GM23338 (cell line): ENCODE measurements at regions not wholly inside any gene's neighbourhood (a gene's known extent, or its start where the extent isn't known, plus 50 kb on each side); places are given as distances from the start of the nearest gene placed in this dataset.

ENCODE experiments used
- ATAC-seq: fragments of 200-7000 bp; cut with Tn5 transposase; 3 replicates; pipeline ENCODE4 v1.9.1; 2020
- DNase-seq: peaks from one replicate; pipeline ENCODE4 v3.0.0-alpha.2; 2015; ENCODE audit warnings: low spot score
- H2AFZ ChIP-seq: fragments of 200-600 bp; sonication (generic); 2 replicates; pipeline ENCODE4 v1.8.0; 2016; ENCODE audit warnings: antibody characterized with exemption, mild to moderate bottlenecking, moderate library complexity
- H3F3A ChIP-seq: fragments of 200-600 bp; sonication (generic); replicated peaks from 2 replicates; pipeline ENCODE4 v1.8.0; 2017; ENCODE audit warnings: antibody characterized with exemption, mixed run types, low read depth
- H3K27ac ChIP-seq: fragments of 200-600 bp; sonication (generic); 2 replicates; pipeline ENCODE4 v1.6.1; 2016; ENCODE audit warnings: low read depth
- H3K27me3 ChIP-seq: fragments of 200-600 bp; sonication (generic); 2 replicates; pipeline ENCODE4 v1.8.0; 2016; ENCODE audit warnings: mild to moderate bottlenecking, mixed run types, moderate library complexity; ENCODE audit not compliant: insufficient read depth
- H3K36me3 ChIP-seq: fragments of 200-600 bp; sonication (generic); 2 replicates; pipeline ENCODE4 v1.8.0; 2016; ENCODE audit warnings: mild to moderate bottlenecking; ENCODE audit not compliant: insufficient read depth
- H3K4me1 ChIP-seq: fragments of 200-600 bp; sonication (generic); 2 replicates; pipeline ENCODE4 v1.8.0; 2016; ENCODE audit warnings: mild to moderate bottlenecking, moderate library complexity; ENCODE audit not compliant: insufficient read depth
- H3K4me2 ChIP-seq: fragments of 200-600 bp; sonication (generic); 2 replicates; pipeline ENCODE4 v1.7.1; 2017; ENCODE audit warnings: mixed run types
- H3K4me3 ChIP-seq: fragments of 200-600 bp; sonication (generic); 2 replicates; pipeline ENCODE4 v1.6.1; 2016; ENCODE audit warnings: mixed run types
- H3K79me2 ChIP-seq: fragments of 200-600 bp; sonication (generic); replicated peaks from 2 replicates; pipeline ENCODE4 v1.8.0; 2017; ENCODE audit warnings: mild to moderate bottlenecking; ENCODE audit not compliant: insufficient read depth
- H3K9me2 ChIP-seq: fragments of 200-600 bp; sonication (generic); 2 replicates; pipeline ENCODE4 v1.8.0; 2017; ENCODE audit not compliant: insufficient read depth
- H4K20me1 ChIP-seq: fragments of 200-600 bp; sonication (generic); replicated peaks from 2 replicates; pipeline ENCODE4 v1.8.0; 2017; ENCODE audit warnings: mild to moderate bottlenecking; ENCODE audit not compliant: insufficient read depth
- H3K27ac Mint-ChIP-seq: 2 replicates; pipeline ENCODE4 v1.8.0; 2020; ENCODE audit warnings: inconsistent platforms, mild to moderate bottlenecking, moderate library complexity, mixed read lengths
- H3K27me3 Mint-ChIP-seq: 3 replicates; pipeline ENCODE4 v1.8.0; 2022; ENCODE audit warnings: low read depth, mild to moderate bottlenecking, moderate library complexity, mixed read lengths, inconsistent platforms; ENCODE audit not compliant: insufficient read depth, poor library complexity
- H3K36me3 Mint-ChIP-seq: 3 replicates; pipeline ENCODE4 v1.8.0; 2021; ENCODE audit warnings: low read depth, mild to moderate bottlenecking, inconsistent platforms, moderate library complexity, mixed read lengths
- H3K4me1 Mint-ChIP-seq: 3 replicates; pipeline ENCODE4 v1.8.0; 2020; ENCODE audit warnings: mild to moderate bottlenecking, inconsistent platforms, mixed read lengths
- H3K4me3 Mint-ChIP-seq: 3 replicates; pipeline ENCODE4 v1.8.0; 2021; ENCODE audit warnings: moderate library complexity, mild to moderate bottlenecking, inconsistent platforms, mixed read lengths
- H3K9me3 Mint-ChIP-seq: 3 replicates; pipeline ENCODE4 v1.8.0; 2020; ENCODE audit warnings: moderate library complexity, mild to moderate bottlenecking, inconsistent platforms, mixed read lengths
- CREB1 ChIP-seq: fragments of 250-450 bp; sonication (Bioruptor Pico); IDR thresholded peaks from 2 replicates; pipeline ENCODE4 v1.5.0; 2020; ENCODE audit warnings: low read depth, mild to moderate bottlenecking, moderate library complexity
- CTCF ChIP-seq, 2 experiments: fragments of 200-600 bp in 1 of 2; sonication (generic) in 1 of 2; conservative IDR thresholded peaks; 2 replicates each; pipeline versions ENCODE4 v1.5.1 to v1.6.1; 2016 to 2017; ENCODE audit warnings: antibody characterized with exemption in 2 of 2, low read depth in 2 of 2, mild to moderate bottlenecking in 2 of 2, moderate library complexity in 1 of 2
- ETS1 ChIP-seq: IDR thresholded peaks from 2 replicates; pipeline ENCODE4 v1.6.1; 2016; ENCODE audit warnings: antibody characterized with exemption
- EZH2 ChIP-seq: fragments of 200-600 bp; sonication (generic); IDR thresholded peaks from one replicate; pipeline ENCODE4 v1.8.0; 2017; ENCODE audit warnings: antibody characterized with exemption, mild to moderate bottlenecking, low read depth; ENCODE audit not compliant: unreplicated experiment
- EZH2phosphoT487 ChIP-seq: fragments of 200-600 bp; sonication (generic); IDR thresholded peaks from one replicate; pipeline ENCODE4 v1.8.1; 2018; ENCODE audit warnings: antibody characterized with exemption; ENCODE audit not compliant: unreplicated experiment
- JUNB ChIP-seq: IDR thresholded peaks from one replicate; pipeline ENCODE4 v1.6.1; 2016; ENCODE audit warnings: antibody characterized with exemption; ENCODE audit not compliant: unreplicated experiment
- NANOG ChIP-seq: IDR thresholded peaks from 2 replicates; pipeline ENCODE4 v1.6.1; 2016; ENCODE audit warnings: antibody characterized with exemption, borderline replicate concordance
- POLR2AphosphoS5 ChIP-seq: IDR thresholded peaks from 2 replicates; pipeline ENCODE4 v1.6.1; 2016; ENCODE audit warnings: antibody characterized with exemption, low read depth
- STAT1 ChIP-seq: IDR thresholded peaks from one replicate; pipeline ENCODE4 v1.6.1; 2016; ENCODE audit warnings: antibody characterized with exemption; ENCODE audit not compliant: unreplicated experiment
- ZNF114 ChIP-seq: fragments of 250-450 bp; sonication (Bioruptor Pico); IDR thresholded peaks from 2 replicates; pipeline ENCODE4 v1.5.0; 2020; ENCODE audit warnings: mild to moderate bottlenecking, moderate library complexity
- ZNF331 ChIP-seq: fragments of 250-450 bp; sonication (Bioruptor Pico); IDR thresholded peaks from 2 replicates; pipeline ENCODE4 v1.5.0; 2020; ENCODE audit warnings: low read depth, mild to moderate bottlenecking, moderate library complexity
- TF ChIP-seq, protein P1 (sequence below): IDR thresholded peaks from one replicate; pipeline ENCODE4 v1.6.1; 2018; ENCODE audit warnings: antibody characterized with exemption; ENCODE audit not compliant: unreplicated experiment
- TF ChIP-seq, protein P2 (sequence below): fragments of 250-450 bp; sonication (Bioruptor Pico); IDR thresholded peaks from 2 replicates; pipeline ENCODE4 v1.5.0; 2020; ENCODE audit warnings: mild to moderate bottlenecking, moderate library complexity

DNA sequence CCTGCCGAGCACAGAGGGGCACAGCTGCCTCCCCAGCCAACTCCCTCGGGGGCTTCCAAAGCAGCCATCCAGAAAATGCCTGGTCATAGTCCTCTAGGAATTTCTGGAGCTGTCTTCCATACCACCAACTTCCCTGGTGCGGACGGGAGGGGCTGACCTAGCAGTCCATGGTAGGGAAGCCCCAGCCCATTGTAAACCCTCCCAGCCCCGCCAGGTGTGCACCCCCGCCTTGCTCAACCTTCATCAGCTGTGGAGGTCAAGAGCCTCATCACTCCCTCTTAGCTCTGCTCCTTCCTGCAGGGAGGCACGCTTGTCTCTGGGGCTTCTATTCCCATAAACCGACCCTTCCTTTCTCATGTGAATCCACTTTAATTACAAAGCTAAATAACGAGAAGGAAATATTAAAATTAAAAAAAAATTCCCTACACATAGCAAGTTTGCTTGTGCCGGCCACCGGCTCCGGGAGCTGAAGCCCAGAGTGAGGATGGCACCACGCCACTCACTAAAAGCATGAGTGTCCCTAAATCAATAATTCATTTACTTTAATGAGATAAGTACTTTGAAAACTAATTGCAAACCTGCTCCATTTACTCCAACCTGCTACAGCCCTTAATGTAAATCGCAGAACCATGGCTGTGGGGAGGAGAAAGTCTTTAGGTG is 181.4 kb downstream of the ENGASE start:
- no peak overlapping the region for H3K4me3 ChIP-seq
- no peak overlapping the region for H3K27ac ChIP-seq
- ATAC-seq (no peak), DNase-seq (no peak)
- Mint-ChIP-seq H3K27ac (no peak overlapping the region), H3K27me3 (peaks cover 16% of the 10 kb centered on the region), H3K4me1 (peaks cover 9% of the 10 kb centered on the region), H3K9me3 (no peaks in the 10 kb centered on the region), H3K36me3 (no peaks in the 10 kb centered on the region; the same call in 2 of the 3 replicates), H3K4me3 (no peak overlapping the region)
- H3K4me2 ChIP-seq: no peak overlapping the region
- no peaks in the 10 kb centered on the region for H4K20me1 ChIP-seq
- H2AFZ ChIP-seq: no peak overlapping the region
- no peaks in the 10 kb centered on the region for H3K36me3 ChIP-seq
- no peaks in the 10 kb centered on the region for H3F3A ChIP-seq
- no peaks in the 10 kb centered on the region for H3K9me2 ChIP-seq
- no peaks in the 10 kb centered on the region for H3K27me3 ChIP-seq
- no peak for TF ChIP-seq CTCF (conservative IDR thresholded peaks at IDR 0.05; ENCODE audit: low read depth in 2 of 2)
- no peak for TF ChIP-seq STAT1
- no peak for TF ChIP-seq ETS1
- TF ChIP-seq JUNB: no peak
- no peak for TF ChIP-seq ZNF331 (CRISPR knock-in tag)
- TF ChIP-seq, protein P1, sequence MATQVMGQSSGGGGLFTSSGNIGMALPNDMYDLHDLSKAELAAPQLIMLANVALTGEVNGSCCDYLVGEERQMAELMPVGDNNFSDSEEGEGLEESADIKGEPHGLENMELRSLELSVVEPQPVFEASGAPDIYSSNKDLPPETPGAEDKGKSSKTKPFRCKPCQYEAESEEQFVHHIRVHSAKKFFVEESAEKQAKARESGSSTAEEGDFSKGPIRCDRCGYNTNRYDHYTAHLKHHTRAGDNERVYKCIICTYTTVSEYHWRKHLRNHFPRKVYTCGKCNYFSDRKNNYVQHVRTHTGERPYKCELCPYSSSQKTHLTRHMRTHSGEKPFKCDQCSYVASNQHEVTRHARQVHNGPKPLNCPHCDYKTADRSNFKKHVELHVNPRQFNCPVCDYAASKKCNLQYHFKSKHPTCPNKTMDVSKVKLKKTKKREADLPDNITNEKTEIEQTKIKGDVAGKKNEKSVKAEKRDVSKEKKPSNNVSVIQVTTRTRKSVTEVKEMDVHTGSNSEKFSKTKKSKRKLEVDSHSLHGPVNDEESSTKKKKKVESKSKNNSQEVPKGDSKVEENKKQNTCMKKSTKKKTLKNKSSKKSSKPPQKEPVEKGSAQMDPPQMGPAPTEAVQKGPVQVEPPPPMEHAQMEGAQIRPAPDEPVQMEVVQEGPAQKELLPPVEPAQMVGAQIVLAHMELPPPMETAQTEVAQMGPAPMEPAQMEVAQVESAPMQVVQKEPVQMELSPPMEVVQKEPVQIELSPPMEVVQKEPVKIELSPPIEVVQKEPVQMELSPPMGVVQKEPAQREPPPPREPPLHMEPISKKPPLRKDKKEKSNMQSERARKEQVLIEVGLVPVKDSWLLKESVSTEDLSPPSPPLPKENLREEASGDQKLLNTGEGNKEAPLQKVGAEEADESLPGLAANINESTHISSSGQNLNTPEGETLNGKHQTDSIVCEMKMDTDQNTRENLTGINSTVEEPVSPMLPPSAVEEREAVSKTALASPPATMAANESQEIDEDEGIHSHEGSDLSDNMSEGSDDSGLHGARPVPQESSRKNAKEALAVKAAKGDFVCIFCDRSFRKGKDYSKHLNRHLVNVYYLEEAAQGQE: no peak
- no peak for TF ChIP-seq EZH2
- no peak for TF ChIP-seq NANOG
- TF ChIP-seq ZNF114: no peak
- TF ChIP-seq, protein P2, sequence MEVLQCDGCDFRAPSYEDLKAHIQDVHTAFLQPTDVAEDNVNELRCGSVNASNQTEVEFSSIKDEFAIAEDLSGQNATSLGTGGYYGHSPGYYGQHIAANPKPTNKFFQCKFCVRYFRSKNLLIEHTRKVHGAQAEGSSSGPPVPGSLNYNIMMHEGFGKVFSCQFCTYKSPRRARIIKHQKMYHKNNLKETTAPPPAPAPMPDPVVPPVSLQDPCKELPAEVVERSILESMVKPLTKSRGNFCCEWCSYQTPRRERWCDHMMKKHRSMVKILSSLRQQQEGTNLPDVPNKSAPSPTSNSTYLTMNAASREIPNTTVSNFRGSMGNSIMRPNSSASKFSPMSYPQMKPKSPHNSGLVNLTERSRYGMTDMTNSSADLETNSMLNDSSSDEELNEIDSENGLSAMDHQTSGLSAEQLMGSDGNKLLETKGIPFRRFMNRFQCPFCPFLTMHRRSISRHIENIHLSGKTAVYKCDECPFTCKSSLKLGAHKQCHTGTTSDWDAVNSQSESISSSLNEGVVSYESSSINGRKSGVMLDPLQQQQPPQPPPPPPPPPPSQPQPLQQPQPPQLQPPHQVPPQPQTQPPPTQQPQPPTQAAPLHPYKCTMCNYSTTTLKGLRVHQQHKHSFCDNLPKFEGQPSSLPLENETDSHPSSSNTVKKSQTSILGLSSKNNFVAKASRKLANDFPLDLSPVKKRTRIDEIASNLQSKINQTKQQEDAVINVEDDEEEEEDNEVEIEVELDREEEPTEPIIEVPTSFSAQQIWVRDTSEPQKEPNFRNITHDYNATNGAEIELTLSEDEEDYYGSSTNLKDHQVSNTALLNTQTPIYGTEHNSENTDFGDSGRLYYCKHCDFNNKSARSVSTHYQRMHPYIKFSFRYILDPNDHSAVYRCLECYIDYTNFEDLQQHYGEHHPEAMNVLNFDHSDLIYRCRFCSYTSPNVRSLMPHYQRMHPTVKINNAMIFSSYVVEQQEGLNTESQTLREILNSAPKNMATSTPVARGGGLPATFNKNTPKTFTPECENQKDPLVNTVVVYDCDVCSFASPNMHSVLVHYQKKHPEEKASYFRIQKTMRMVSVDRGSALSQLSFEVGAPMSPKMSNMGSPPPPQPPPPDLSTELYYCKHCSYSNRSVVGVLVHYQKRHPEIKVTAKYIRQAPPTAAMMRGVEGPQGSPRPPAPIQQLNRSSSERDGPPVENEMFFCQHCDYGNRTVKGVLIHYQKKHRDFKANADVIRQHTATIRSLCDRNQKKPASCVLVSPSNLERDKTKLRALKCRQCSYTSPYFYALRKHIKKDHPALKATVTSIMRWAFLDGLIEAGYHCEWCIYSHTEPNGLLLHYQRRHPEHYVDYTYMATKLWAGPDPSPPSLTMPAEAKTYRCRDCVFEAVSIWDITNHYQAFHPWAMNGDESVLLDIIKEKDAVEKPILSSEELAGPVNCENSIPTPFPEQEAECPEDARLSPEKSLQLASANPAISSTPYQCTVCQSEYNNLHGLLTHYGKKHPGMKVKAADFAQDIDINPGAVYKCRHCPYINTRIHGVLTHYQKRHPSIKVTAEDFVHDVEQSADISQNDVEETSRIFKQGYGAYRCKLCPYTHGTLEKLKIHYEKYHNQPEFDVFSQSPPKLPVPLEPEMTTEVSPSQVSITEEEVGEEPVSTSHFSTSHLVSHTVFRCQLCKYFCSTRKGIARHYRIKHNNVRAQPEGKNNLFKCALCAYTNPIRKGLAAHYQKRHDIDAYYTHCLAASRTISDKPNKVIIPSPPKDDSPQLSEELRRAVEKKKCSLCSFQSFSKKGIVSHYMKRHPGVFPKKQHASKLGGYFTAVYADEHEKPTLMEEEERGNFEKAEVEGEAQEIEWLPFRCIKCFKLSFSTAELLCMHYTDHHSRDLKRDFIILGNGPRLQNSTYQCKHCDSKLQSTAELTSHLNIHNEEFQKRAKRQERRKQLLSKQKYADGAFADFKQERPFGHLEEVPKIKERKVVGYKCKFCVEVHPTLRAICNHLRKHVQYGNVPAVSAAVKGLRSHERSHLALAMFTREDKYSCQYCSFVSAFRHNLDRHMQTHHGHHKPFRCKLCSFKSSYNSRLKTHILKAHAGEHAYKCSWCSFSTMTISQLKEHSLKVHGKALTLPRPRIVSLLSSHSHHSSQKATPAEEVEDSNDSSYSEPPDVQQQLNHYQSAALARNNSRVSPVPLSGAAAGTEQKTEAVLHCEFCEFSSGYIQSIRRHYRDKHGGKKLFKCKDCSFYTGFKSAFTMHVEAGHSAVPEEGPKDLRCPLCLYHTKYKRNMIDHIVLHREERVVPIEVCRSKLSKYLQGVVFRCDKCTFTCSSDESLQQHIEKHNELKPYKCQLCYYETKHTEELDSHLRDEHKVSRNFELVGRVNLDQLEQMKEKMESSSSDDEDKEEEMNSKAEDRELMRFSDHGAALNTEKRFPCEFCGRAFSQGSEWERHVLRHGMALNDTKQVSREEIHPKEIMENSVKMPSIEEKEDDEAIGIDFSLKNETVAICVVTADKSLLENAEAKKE (CRISPR knock-in tag): no peak
- TF ChIP-seq POLR2AphosphoS5: no peak
- no peak for TF ChIP-seq EZH2phosphoT487
- no peak for TF ChIP-seq CREB1 (CRISPR knock-in tag)
- H3K79me2 ChIP-seq: no peaks in the 10 kb centered on the region
- H3K4me1 ChIP-seq: no peaks in the 10 kb centered on the region
